PC-9 (cell line): ENCODE measurements at regions not wholly inside any gene's neighbourhood (a gene's known extent, or its start where the extent isn't known, plus 50 kb on each side); places are given as distances from the start of the nearest gene placed in this dataset.
A peak's percentile ranks its signal among the peaks of the same experiment; 100 is the strongest.
"Not testable (repeated sequence)": the region's sequence is repeated elsewhere in the genome, so short reads cannot be mapped to it uniquely, and the experiment has no call there.

Experiments used
- BruUV-seq: library from RNA; stranded (reverse); fragments of 400-500 nt; replicated peaks from 2 replicates; lab custom pipeline; 2021; lab: Mats Ljungman, UMichigan
- CTCF ChIA-PET: fragments of 300-600 bp; sonication (Branson Sonifier 250); formaldehyde crosslinking; loops from one replicate; lab custom pipeline; 2022; ENCODE audit warnings: antibody characterized with exemption; lab: Charles Lee
- POLR2A ChIA-PET: fragments of 300-600 bp; sonication (Branson Sonifier 250); formaldehyde crosslinking; loops from one replicate; lab custom pipeline; 2022; ENCODE audit warnings: antibody characterized with exemption; ENCODE audit not compliant: unreplicated experiment; lab: Charles Lee
- DNase-seq, 2 experiments: peaks; one replicate each; pipeline versions ENCODE4 v3.0.0 to v3.0.0-alpha.2; 2015 to 2022; ENCODE audit warnings: mixed read lengths in 1 of 2
- H2AFZ ChIP-seq: fragments of 200-600 bp; sonication (generic); 2 replicates; pipeline ENCODE4 v1.8.1; 2017; ENCODE audit warnings: antibody characterized with exemption
- H3F3A ChIP-seq: fragments of 200-600 bp; sonication (generic); 2 replicates; pipeline ENCODE4 v1.8.1; 2017; ENCODE audit warnings: antibody characterized with exemption, mild to moderate bottlenecking, low read depth; ENCODE audit not compliant: insufficient read depth
- H3K27ac ChIP-seq: fragments of 200-600 bp; sonication (generic); 2 replicates; pipeline ENCODE4 v1.6.1; 2016; ENCODE audit warnings: mixed run types
- H3K27me3 ChIP-seq: fragments of 200-600 bp; sonication (generic); 2 replicates; pipeline ENCODE4 v1.6.1; 2016; ENCODE audit warnings: low read depth, mixed run types; ENCODE audit not compliant: insufficient read depth
- H3K36me3 ChIP-seq: fragments of 200-600 bp; sonication (generic); 2 replicates; pipeline ENCODE4 v1.6.1; 2016; ENCODE audit warnings: low read depth, mixed run types
- H3K4me1 ChIP-seq: fragments of 200-600 bp; sonication (generic); replicated peaks from 2 replicates; pipeline ENCODE4 v1.6.1; 2016; ENCODE audit warnings: mixed run types; ENCODE audit not compliant: insufficient read depth
- H3K4me2 ChIP-seq: fragments of 200-600 bp; sonication (generic); 2 replicates; pipeline ENCODE4 v1.6.1; 2017; ENCODE audit warnings: mixed run types
- H3K4me3 ChIP-seq: fragments of 200-600 bp; sonication (generic); 2 replicates; pipeline ENCODE4 v1.6.1; 2016; ENCODE audit warnings: mixed run types
- H3K79me2 ChIP-seq: fragments of 200-600 bp; sonication (generic); 2 replicates; pipeline ENCODE4 v1.6.1; 2017; ENCODE audit warnings: low read depth, mixed run types
- H3K9me2 ChIP-seq: fragments of 200-600 bp; sonication (generic); 2 replicates; pipeline ENCODE4 v1.8.1; 2017; ENCODE audit warnings: mild to moderate bottlenecking; ENCODE audit not compliant: insufficient read depth
- H3K9me3 ChIP-seq: fragments of 200-600 bp; sonication (generic); 2 replicates; pipeline ENCODE4 v1.8.1; 2016; ENCODE audit warnings: low read depth; ENCODE audit not compliant: insufficient read depth
- H4K20me1 ChIP-seq: fragments of 200-600 bp; sonication (generic); 2 replicates; pipeline ENCODE4 v1.8.1; 2017; ENCODE audit not compliant: insufficient read depth
- EZH2 ChIP-seq: fragments of 200-600 bp; sonication (generic); IDR thresholded peaks from 2 replicates; pipeline ENCODE4 v1.8.0; 2017; ENCODE audit warnings: antibody characterized with exemption, low read depth
- intact Hi-C: fragments of 100-400 bp; cut with micrococcal nuclease; formaldehyde crosslinking; loops from one replicate; pipeline ENCODE4 v1.10.0; 2022; ENCODE audit not compliant: unreplicated experiment
- TF ChIP-seq, protein P1 (sequence below): fragments of 200-600 bp; sonication (generic); conservative IDR thresholded peaks from 2 replicates; pipeline ENCODE4 v1.6.1; 2017; ENCODE audit warnings: mixed run types, antibody characterized with exemption, mild to moderate bottlenecking, moderate library complexity

DNA sequence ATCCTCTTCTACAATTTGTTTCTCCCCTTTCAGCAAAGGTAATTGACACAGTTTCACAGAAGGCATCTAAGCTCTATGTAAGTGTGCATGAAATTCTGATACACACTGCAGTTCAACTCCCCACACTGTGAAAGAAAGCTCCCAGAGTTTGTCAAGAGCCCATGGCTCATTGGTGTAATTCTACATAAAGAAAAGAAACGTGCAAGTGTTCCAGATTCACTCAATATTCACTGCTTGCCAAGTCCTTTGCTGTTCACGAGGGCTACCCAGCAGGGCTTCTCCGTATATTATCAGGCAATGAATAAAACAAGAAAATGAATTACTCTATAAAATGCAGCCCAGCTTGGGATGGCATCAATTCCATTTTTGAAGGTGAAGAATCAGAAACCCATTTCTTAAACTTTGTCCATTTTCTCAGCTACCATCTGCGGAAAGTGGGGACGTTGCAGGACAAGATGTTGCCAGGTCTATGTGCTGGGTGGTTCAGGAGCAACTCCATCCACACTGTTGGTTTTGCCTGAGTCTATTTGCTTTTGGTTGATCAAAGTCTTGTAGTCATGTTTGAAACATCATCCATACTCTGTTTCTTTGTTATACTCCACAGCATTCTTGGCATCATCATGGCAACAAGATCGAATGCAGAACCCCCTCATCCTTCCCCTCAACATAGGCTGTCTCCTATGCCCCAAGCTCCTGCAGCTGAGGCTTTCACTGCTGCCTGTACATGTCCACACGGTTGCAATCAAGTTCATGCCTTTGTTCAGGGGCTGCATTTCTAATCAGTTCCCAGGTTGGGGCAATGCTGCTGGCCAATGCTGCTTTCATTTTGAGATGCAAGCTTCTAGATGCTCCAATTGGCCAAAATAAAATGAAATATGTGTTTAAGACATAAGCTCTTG is 301.8 kb downstream of the MED10 start:
- intact Hi-C loops, result no loop called here
- Histone ChIP-seq H3K4me2 (no peak overlapping the region), H3F3A (peaks cover under 1% of the 10 kb centered on the region; the same call in 1 of the 2 replicates), H2AFZ (no peak overlapping the region), H3K36me3 (no peaks in the 10 kb centered on the region), H4K20me1 (no peaks in the 10 kb centered on the region), H3K4me3 (no peak overlapping the region), H3K79me2 (no peaks in the 10 kb centered on the region), H3K9me2 (no peaks in the 10 kb centered on the region), H3K4me1 (peaks cover 6% of the 10 kb centered on the region; the same call in 1 of the 2 replicates), H3K9me3 (no peaks in the 10 kb centered on the region), H3K27me3 (peaks cover 4% of the 10 kb centered on the region; the same call in 1 of the 2 replicates), H3K27ac (no peak overlapping the region)
- TF ChIP-seq, protein P1, sequence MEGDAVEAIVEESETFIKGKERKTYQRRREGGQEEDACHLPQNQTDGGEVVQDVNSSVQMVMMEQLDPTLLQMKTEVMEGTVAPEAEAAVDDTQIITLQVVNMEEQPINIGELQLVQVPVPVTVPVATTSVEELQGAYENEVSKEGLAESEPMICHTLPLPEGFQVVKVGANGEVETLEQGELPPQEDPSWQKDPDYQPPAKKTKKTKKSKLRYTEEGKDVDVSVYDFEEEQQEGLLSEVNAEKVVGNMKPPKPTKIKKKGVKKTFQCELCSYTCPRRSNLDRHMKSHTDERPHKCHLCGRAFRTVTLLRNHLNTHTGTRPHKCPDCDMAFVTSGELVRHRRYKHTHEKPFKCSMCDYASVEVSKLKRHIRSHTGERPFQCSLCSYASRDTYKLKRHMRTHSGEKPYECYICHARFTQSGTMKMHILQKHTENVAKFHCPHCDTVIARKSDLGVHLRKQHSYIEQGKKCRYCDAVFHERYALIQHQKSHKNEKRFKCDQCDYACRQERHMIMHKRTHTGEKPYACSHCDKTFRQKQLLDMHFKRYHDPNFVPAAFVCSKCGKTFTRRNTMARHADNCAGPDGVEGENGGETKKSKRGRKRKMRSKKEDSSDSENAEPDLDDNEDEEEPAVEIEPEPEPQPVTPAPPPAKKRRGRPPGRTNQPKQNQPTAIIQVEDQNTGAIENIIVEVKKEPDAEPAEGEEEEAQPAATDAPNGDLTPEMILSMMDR, result no peak
- TF ChIP-seq EZH2, result no peak
- DNase-seq, result peak in 1 of 2 experiments; percentile 8
- no TSS peak for BruUV-seq
- CTCF ChIA-PET, result no interaction called here
- POLR2A ChIA-PET, result no interaction called here

DNA sequence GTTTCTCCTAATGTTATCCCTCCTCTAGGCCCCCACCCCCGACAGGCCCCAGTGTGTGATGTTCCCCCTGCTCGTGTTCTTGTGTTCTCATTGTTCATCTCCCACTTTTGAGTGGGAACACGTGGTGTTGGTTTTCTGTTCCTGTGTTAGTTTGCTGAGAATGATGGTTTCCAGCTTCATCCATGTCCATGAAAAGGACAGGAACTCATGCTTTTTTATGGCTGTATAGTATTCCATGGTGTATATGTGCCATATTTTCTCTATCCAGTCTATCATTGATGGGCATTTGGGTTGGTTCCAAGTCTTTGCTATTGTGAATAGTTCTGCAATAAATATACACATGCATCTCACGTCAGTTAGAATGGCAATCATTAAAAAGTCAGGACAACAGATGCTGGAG is 305.9 kb downstream of the MED10 start:
- H2AFZ ChIP-seq, H3K4me3 ChIP-seq, H3K79me2 ChIP-seq, H3K4me2 ChIP-seq, H3K27me3 ChIP-seq, H3K9me2 ChIP-seq, H3K27ac ChIP-seq, DNase-seq, H4K20me1 ChIP-seq, H3F3A ChIP-seq, POLR2A ChIA-PET, BruUV-seq, H3K9me3 ChIP-seq, H3K36me3 ChIP-seq, H3K4me1 ChIP-seq, intact Hi-C loops, CTCF ChIA-PET: not testable (repeated sequence)

DNA sequence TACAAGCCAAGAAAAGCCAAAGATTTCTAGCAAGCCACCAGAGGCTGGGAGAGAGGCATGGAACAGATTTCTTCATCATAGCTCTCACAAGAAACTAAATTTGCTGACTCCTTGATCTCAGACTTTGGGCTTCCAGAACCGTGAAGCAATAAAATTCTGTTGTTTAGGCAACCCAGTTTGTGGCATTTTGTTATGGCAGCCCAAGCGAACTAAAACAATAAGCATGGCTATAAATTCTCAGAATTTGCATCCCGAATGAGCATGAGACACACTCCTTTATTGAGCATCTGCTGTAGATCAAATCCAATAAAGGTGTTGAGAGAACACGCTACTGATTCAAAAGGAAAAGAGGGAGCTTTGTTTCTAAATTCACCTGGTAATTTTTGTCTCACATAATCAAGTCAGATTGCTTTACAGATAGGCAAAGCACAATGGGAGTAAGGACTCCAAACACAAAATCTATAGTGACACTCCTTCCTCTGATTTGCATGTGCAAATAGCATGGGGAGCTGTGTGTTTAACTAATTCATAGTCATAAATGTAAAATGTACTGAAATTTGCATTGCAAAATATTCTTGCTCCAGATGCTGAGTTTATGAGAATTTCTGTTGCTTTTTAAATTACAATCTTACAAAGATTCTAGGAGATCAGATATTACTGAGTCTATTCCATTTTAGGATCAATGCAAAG is 308.7 kb downstream of the MED10 start:
- H3K9me3 ChIP-seq, result no peaks in the 10 kb centered on the region
- POLR2A ChIA-PET, result no interaction called here
- H3K36me3 ChIP-seq, result no peaks in the 10 kb centered on the region
- no peak overlapping the region for H3K4me3 ChIP-seq
- BruUV-seq, result no TSS peak
- DNase-seq, result no peak
- no peaks in the 10 kb centered on the region for H3F3A ChIP-seq
- H3K79me2 ChIP-seq, result no peaks in the 10 kb centered on the region
- no peaks in the 10 kb centered on the region for H3K27me3 ChIP-seq
- H3K27ac ChIP-seq, result no peak overlapping the region
- H3K4me2 ChIP-seq, result no peak overlapping the region
- TF ChIP-seq, protein P1, result no peak
- no peak for TF ChIP-seq EZH2
- no peaks in the 10 kb centered on the region for H4K20me1 ChIP-seq
- no peak overlapping the region for H2AFZ ChIP-seq
- intact Hi-C loops, result no loop called here
- no peaks in the 10 kb centered on the region for H3K4me1 ChIP-seq
- H3K9me2 ChIP-seq, result 0 out of 2 replicates have a peak, but pooled peaks cover 3% of the 10 kb centered on the region
- CTCF ChIA-PET, result no interaction called here
